Erythroblast (primary cell): ENCODE measurements at regions not wholly inside any gene's neighbourhood (a gene's known extent, or its start where the extent isn't known, plus 50 kb on each side); places are given as distances from the start of the nearest gene placed in this dataset.

Experiments used
- DNase-seq, 2 experiments: peaks; one replicate each; lab custom pipeline; 2025; lab: John Stamatoyannopoulos, UW
- GATA1 ChIP-seq: IDR thresholded peaks from 2 replicates; pipeline ENCODE4 v1.6.1; 2011; ENCODE audit warnings: low read depth, mild to moderate bottlenecking, control low read depth, low read length, moderate library complexity
- POLR2A ChIP-seq: IDR thresholded peaks from 2 replicates; pipeline ENCODE4 v1.6.1; 2011; ENCODE audit warnings: mild to moderate bottlenecking, low read length

DNA sequence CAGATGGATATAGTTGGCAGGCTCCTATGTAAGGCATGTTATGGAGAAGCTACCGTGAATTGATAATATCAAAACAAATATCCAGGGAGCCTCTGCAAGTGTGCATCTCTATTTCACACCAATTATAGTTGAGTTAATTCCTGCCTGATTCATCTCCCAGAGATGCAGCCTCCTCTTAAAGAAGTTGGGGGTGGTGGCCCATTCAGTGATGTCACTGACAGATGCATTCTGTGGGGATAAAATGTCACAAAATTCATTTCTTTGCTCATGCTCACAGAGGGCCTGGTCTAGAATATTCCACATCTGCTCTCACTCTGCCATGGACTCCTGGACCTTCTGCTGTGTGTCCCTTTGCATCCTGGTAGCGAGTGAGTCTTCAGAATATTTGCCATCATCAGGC lies 189.1 kb upstream of the PRSS1 start:
- DNase-seq, result no peak
- TF ChIP-seq GATA1, result no peak
- no peak for TF ChIP-seq POLR2A

GRCh38 chr7:142557971-142558582 lies 191.2 kb upstream of the PRSS1 start:
- TF ChIP-seq POLR2A (no peak), GATA1 (no peak)
- DNase-seq, result peak; percentile 48 to 68

- TF ChIP-seq POLR2A (no peak), GATA1 (no peak)
- DNase-seq, result peak; percentile 16 to 62
These were observed 192.5 kb upstream of the PRSS1 start for GRCh38 chr7:142556740-142557139.

- TF ChIP-seq POLR2A (no peak), GATA1 (no peak)
- DNase-seq, result no peak
These were observed 194.4 kb upstream of the PRSS1 start for GRCh38 chr7:142554560-142555532.

GRCh38 chr7:142553216-142553615 lies 196.1 kb upstream of the PRSS1 start:
- TF ChIP-seq GATA1, result no peak
- TF ChIP-seq POLR2A, result no peak
- DNase-seq, result no peak

DNA sequence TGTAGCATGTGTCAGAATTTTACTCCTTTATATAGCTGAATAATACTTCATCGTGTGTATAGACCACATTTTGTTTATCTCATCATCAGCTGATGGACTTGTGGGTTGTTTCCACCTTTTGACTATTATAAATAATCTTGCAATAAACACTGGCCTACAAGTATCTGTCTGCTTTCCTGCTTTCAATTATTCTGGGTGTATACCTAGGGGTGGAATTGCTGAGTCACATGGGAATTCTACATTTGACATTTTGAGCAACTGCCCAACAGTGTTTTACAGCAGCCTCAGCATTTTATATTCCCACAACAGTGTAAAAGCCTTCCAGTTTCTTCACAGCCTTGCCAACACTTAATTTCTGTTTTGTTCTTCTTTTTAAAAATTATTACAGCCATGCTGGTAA lies 200.3 kb upstream of the PRSS1 start:
- no peak for DNase-seq
- TF ChIP-seq GATA1 (no peak), POLR2A (no peak)

DNA sequence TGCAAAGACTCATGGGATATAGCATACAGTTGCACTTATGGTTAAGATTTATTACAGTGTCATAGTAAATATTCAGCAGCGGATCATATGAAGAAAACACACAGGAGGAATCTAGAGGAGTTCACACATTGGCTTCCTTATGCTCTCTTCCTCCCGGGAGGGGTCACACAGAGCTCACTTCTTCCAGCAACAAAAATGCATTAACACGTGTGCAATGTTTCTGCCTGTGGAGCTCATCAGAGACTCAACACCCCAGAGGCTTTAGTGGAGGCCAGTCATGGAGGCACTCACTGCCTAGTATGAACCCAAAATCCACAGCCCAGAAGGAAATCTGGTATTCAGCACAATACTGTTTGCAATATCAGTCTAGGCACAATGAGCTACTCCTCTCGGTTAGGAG lies 202.8 kb upstream of the PRSS1 start:
- TF ChIP-seq POLR2A, result no peak
- no peak for DNase-seq

GRCh38 chr7:142542942-142543341 lies 206.3 kb upstream of the PRSS1 start:
- TF ChIP-seq POLR2A (no peak), GATA1 (no peak)
- DNase-seq, result no peak

DNA sequence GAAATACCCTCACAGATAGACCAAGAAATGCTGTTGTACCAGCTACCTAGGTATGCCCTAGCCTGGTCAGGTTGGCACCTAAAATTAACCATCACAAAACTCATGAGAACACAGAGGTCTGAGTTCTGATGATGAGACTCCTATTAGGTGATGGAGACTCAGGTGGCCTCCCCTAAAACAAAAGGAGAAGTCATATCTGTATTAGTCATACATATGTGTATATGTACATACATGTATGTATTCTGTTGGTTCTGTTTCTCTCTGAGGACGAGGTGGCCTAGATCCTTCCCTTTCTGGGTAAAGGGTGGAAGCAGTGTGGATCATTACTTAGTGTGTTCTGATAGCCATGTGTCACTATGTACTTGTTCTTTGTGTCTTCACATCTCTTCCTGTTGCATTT lies 207.2 kb upstream of the PRSS1 start:
- DNase-seq, result no peak
- TF ChIP-seq POLR2A (no peak), GATA1 (no peak)

- TF ChIP-seq GATA1 (no peak), POLR2A (no peak)
- DNase-seq, result no peak
These were observed 208.9 kb upstream of the PRSS1 start for GRCh38 chr7:142540371-142540770.

DNA sequence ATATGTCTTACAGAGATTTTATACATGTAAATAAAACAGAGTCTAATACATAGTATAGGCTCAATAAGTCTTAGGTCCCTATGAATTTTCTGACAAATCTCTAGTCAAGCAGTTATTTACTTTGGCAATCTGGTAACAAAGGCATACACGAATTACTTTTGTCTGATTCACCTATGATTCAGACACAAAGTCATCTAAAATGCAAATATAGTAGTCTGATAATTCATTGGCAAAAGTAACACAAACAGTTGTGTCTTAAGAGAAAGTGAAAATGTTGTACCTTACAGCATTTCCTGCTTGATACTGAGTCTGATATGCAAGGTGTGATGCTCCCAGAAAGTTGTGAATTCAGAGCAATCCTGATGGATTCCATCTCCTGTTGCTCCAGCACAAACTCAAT lies 209.4 kb upstream of the PRSS1 start:
- DNase-seq, result no peak
- TF ChIP-seq GATA1 (no peak), POLR2A (no peak)

DNA sequence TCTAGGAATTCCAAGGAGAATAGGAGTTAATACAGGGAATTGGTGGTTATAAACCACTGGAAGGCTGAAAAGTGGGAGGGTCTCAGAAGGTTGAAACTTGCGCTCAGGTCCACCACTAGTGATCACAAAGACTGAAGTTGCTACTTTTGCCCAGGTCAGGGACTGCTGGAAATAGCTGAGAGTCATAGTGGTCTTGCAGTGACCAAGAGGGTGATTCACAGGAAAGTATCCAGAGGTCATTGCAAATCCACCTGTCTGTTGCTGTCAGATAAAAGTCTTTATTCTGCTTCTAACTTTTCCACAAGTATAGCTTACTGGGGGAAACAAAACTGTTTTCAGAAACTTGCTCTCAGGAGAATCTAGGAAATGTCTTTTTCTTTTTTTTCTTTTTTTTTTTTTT lies 211.5 kb upstream of the PRSS1 start:
- no peak for TF ChIP-seq GATA1
- TF ChIP-seq POLR2A, result no peak
- DNase-seq, result no peak

GRCh38 chr7:142535123-142535779 lies 214.0 kb upstream of the PRSS1 start:
- no peak for TF ChIP-seq POLR2A
- no peak for TF ChIP-seq GATA1
- peak; percentile 69 to 80 for DNase-seq

- no peak for DNase-seq
- TF ChIP-seq GATA1, result no peak
- TF ChIP-seq POLR2A, result no peak
These were observed 214.5 kb upstream of the PRSS1 start for GRCh38 chr7:142534726-142535122.

DNA sequence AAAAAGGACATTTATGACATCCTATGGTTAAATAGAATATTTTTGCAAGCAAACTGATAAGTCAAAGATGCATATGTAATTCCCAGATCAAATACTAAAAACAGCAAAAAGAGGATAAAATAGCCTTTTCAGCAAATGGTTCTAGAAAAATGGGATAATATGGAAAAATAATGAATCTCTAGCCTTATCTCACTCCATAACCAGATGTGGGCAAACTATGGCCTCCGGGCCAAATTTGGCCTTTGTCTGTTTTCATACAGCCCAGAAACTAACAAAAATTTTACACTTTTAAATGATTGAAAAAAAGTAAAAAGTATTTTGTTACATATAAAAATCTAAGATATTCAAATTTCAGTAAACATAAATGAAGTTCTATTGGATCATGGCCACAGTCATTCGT lies 215.4 kb upstream of the PRSS1 start:
- TF ChIP-seq GATA1 (no peak), POLR2A (no peak)
- no peak for DNase-seq

GRCh38 chr7:142529591-142529990 lies 219.7 kb upstream of the PRSS1 start:
- TF ChIP-seq GATA1, result no peak
- TF ChIP-seq POLR2A, result no peak
- no peak for DNase-seq
